ENCODE measurements at regions not wholly inside any gene's neighbourhood (a gene's known extent, or its start where the extent isn't known, plus 50 kb on each side); places are given as distances from the start of the nearest gene placed in this dataset.
"Not testable (repeated sequence)": the region's sequence is repeated elsewhere in the genome, so short reads cannot be mapped to it uniquely, and the experiment has no call there.

DNA sequence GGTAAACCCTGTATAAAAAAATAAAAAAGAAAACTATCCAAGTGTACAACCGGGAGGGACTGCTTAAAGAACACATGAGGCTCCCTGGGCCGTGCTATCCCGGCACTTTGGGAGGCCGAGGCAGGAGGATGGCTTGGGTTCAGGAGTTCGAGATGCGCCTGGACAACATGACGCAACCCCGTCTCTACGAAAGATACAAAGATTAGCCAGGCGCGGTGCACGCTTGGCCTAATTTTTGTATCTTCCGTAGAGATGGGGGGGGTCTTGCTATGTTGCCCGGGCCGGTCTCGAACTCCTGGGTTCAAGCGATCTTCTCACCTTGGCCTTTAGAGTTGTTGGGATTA, 101.7 kb upstream of the VKORC1L1 start:
- H3K9me2 ChIP-seq (ENCODE audit: insufficient read depth); H3K9me3 ChIP-seq (ENCODE audit: insufficient read depth, low read depth); H3K4me1 ChIP-seq (replicated peaks; ENCODE audit: insufficient read depth); H3F3A ChIP-seq (ENCODE audit: insufficient read depth, low read depth); H3K27me3 ChIP-seq (ENCODE audit: insufficient read depth, low read depth); intact Hi-C loops (cut with micrococcal nuclease; ENCODE audit: unreplicated experiment); H3K36me3 ChIP-seq (ENCODE audit: low read depth); H4K20me1 ChIP-seq (ENCODE audit: insufficient read depth); DNase-seq; CTCF ChIA-PET: not testable (repeated sequence)
- H3K4me2 ChIP-seq, result peak overlapping the region; percentile 76
- peak overlapping the region; percentile 68 for H3K27ac ChIP-seq
- H3K4me3 ChIP-seq, result peak overlapping the region; percentile 58
- BruUV-seq (replicated peaks), result TSS peak; percentile 95
- H3K79me2 ChIP-seq (ENCODE audit: low read depth), result peaks cover 11% of the 10 kb centered on the region; the same call in 1 of the 2 replicates
- H2AFZ ChIP-seq, result peak overlapping the region; percentile 74
- POLR2A ChIA-PET (ENCODE audit: unreplicated experiment), result interaction anchor here (0.6 kb wide), 1 partner anchor 21 kb away, joined by 3 read pairs; no protein-coding TSS in a partner anchor

DNA sequence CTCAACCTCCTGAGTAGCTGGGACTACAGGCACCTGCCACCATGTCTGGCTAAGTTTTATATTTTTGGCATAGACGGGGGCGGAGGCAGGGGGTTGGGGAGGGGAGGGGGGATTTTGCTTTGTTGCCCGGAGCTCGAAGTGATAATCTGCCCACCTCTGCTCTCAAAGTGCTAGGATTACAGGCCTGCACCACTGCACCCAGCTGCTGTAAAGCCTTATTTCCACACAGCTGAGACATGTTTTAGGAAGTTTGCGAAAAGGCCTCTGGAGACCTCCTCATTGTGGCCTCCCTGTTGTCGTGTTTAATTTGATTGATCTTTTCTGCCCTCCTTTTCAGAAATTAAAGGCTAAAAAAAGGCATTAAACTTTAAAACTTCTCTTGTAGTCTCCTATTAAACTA, 96.2 kb upstream of the VKORC1L1 start:
- DNase-seq; H3K36me3 ChIP-seq (ENCODE audit: low read depth); H3K4me1 ChIP-seq (replicated peaks; ENCODE audit: insufficient read depth); H3K9me2 ChIP-seq (ENCODE audit: insufficient read depth); intact Hi-C loops (cut with micrococcal nuclease; ENCODE audit: unreplicated experiment); H3K79me2 ChIP-seq (ENCODE audit: low read depth); H3F3A ChIP-seq (ENCODE audit: insufficient read depth, low read depth); POLR2A ChIA-PET (ENCODE audit: unreplicated experiment); H3K27me3 ChIP-seq (ENCODE audit: insufficient read depth, low read depth); CTCF ChIA-PET; H3K9me3 ChIP-seq (ENCODE audit: insufficient read depth, low read depth); H3K4me2 ChIP-seq; H3K4me3 ChIP-seq; H4K20me1 ChIP-seq (ENCODE audit: insufficient read depth); H2AFZ ChIP-seq; BruUV-seq (replicated peaks); H3K27ac ChIP-seq: not testable (repeated sequence)

DNA sequence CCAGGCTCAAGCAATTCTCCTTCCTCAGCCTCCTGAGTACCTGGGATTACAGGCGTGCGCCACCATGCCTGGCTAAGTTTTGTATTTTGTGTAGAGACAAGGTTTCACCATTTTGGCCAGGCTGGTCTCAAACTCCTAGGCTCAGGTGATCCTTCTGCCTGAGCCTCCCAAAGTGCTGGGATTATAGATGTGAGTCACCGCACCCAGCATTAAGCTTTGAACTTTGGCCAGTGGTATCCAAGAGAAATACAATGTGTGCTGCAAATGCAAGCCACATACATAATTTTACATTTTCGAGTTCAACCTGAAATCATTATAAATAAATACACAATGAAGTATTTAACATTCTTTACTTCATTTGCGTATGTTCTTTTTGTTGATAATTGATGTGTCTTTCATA, 82.9 kb upstream of the VKORC1L1 start:
- H4K20me1 ChIP-seq (ENCODE audit: insufficient read depth); H3K4me3 ChIP-seq; H3K27ac ChIP-seq; H3K27me3 ChIP-seq (ENCODE audit: insufficient read depth, low read depth); CTCF ChIA-PET; H3K4me1 ChIP-seq (replicated peaks; ENCODE audit: insufficient read depth); H3K79me2 ChIP-seq (ENCODE audit: low read depth); DNase-seq; H3K9me2 ChIP-seq (ENCODE audit: insufficient read depth); H3K9me3 ChIP-seq (ENCODE audit: insufficient read depth, low read depth); intact Hi-C loops (cut with micrococcal nuclease; ENCODE audit: unreplicated experiment); POLR2A ChIA-PET (ENCODE audit: unreplicated experiment); H3F3A ChIP-seq (ENCODE audit: insufficient read depth, low read depth); H3K36me3 ChIP-seq (ENCODE audit: low read depth); H2AFZ ChIP-seq; H3K4me2 ChIP-seq; BruUV-seq (replicated peaks): not testable (repeated sequence)

DNA sequence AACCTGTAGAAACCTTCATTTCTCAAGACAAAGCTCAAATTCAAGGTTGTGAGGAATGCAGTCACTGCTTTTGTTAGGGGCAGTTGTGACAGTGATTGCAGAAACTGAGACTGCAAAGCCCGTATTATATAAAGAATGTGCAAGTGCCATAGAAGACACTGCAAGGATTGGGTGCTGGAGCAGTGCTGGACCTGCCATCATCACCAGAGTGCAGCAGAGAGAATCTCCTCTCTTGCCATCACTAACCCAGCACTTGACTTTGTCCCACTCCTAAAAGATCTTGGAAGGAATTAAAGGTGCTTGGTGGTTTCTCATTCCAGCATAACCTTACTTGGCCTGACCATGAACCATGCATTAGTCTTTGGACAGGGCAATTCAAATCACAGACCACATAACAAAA, 81.1 kb upstream of the VKORC1L1 start:
- BruUV-seq (replicated peaks); H2AFZ ChIP-seq; CTCF ChIA-PET; intact Hi-C loops (cut with micrococcal nuclease; ENCODE audit: unreplicated experiment); H3K4me2 ChIP-seq; H3F3A ChIP-seq (ENCODE audit: insufficient read depth, low read depth); H3K36me3 ChIP-seq (ENCODE audit: low read depth); H3K9me3 ChIP-seq (ENCODE audit: insufficient read depth, low read depth); DNase-seq; H3K4me1 ChIP-seq (replicated peaks; ENCODE audit: insufficient read depth); H3K79me2 ChIP-seq (ENCODE audit: low read depth); POLR2A ChIA-PET (ENCODE audit: unreplicated experiment); H4K20me1 ChIP-seq (ENCODE audit: insufficient read depth); H3K4me3 ChIP-seq; H3K27ac ChIP-seq; H3K27me3 ChIP-seq (ENCODE audit: insufficient read depth, low read depth); H3K9me2 ChIP-seq (ENCODE audit: insufficient read depth): not testable (repeated sequence)

DNA sequence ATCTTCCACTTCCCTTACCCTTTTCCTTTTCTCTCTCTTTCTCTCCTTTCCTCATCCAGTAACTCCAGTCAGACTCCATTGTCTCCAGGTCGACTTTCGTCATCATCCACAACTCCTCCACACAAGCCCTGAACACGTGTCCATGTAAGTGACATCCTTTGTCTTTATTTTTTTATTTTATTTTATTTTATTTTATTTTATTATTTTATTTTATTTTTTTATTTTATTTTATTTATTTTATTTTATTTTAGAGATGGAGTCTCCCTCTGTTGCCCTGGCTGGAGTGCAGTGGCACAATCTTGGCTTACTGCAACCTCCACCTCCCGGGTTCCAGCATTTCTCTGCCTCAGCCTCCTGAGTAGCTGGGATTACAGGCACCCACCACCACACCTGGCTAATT, 80.1 kb upstream of the VKORC1L1 start:
- H4K20me1 ChIP-seq (ENCODE audit: insufficient read depth); H3K36me3 ChIP-seq (ENCODE audit: low read depth); H3K79me2 ChIP-seq (ENCODE audit: low read depth); BruUV-seq (replicated peaks); H3K9me2 ChIP-seq (ENCODE audit: insufficient read depth); intact Hi-C loops (cut with micrococcal nuclease; ENCODE audit: unreplicated experiment); H3K4me1 ChIP-seq (replicated peaks; ENCODE audit: insufficient read depth); H2AFZ ChIP-seq; DNase-seq; H3K27ac ChIP-seq; H3K9me3 ChIP-seq (ENCODE audit: insufficient read depth, low read depth); H3K4me3 ChIP-seq; H3K4me2 ChIP-seq; POLR2A ChIA-PET (ENCODE audit: unreplicated experiment); H3K27me3 ChIP-seq (ENCODE audit: insufficient read depth, low read depth); H3F3A ChIP-seq (ENCODE audit: insufficient read depth, low read depth); CTCF ChIA-PET: not testable (repeated sequence)

DNA sequence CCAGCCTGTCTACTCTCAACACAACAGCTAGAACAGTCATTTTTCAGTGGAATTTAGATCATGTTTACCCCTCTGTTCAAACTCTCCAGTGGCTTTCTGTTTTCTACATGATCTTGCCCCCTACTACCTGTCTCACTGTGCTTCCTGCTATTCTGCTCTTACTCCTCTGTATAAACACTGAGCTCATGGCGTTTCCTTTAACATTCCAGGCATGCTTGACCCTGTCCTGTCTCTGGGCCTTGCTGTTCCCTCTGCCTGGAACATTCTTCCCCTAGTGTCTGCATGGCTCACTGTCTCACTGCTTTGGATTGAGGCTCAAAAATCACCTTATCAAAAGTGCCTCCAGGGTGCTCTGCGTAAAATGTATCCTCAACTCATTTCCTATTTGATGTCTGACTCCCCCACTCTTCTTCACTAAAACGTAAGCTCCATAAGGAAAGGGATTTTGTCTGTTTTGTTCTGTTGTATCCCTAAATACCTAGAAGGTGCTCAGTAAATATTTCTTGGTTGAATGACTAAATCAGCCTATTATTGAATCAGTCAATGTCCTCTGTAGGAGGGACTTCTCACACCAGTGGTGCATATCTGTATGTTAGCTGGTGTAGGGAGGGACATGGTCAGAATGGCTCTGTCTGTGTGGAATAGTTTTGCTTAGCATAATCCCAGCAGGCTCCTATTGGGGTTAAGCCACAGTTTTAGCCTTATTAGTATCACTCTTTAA, 78.0 kb upstream of the VKORC1L1 start:
- H3K36me3 ChIP-seq (ENCODE audit: low read depth); intact Hi-C loops (cut with micrococcal nuclease; ENCODE audit: unreplicated experiment); POLR2A ChIA-PET (ENCODE audit: unreplicated experiment); H2AFZ ChIP-seq; H3K4me3 ChIP-seq; H3K79me2 ChIP-seq (ENCODE audit: low read depth); H3K9me2 ChIP-seq (ENCODE audit: insufficient read depth); H3K4me1 ChIP-seq (replicated peaks; ENCODE audit: insufficient read depth); H3K27ac ChIP-seq; H3K4me2 ChIP-seq; H4K20me1 ChIP-seq (ENCODE audit: insufficient read depth); H3K9me3 ChIP-seq (ENCODE audit: insufficient read depth, low read depth); BruUV-seq (replicated peaks); H3K27me3 ChIP-seq (ENCODE audit: insufficient read depth, low read depth); CTCF ChIA-PET; H3F3A ChIP-seq (ENCODE audit: insufficient read depth, low read depth): not testable (repeated sequence)
- DNase-seq, result peak in 1 of 2 experiments; percentile 2

DNA sequence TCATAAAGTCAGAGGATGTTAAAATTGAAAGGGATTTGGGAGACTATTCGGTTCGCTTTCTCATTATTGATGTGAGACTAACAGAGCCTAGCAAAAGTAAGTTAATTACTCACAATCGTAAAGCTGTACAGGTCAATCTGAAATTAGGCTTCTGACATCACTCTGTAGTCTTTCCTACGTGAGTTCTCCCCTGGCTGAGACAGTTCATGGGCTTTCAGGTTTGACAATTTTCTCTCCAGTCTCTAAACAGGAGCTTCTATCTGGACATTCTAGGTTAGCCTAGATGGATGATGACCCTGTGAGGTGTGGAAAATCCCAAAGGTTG, 77.5 kb upstream of the VKORC1L1 start:
- H3K79me2 ChIP-seq (ENCODE audit: low read depth); H4K20me1 ChIP-seq (ENCODE audit: insufficient read depth); H3K27ac ChIP-seq; DNase-seq; H3K36me3 ChIP-seq (ENCODE audit: low read depth); H3K4me1 ChIP-seq (replicated peaks; ENCODE audit: insufficient read depth); BruUV-seq (replicated peaks); POLR2A ChIA-PET (ENCODE audit: unreplicated experiment); CTCF ChIA-PET; H2AFZ ChIP-seq; H3K4me2 ChIP-seq; H3K4me3 ChIP-seq; intact Hi-C loops (cut with micrococcal nuclease; ENCODE audit: unreplicated experiment); H3K27me3 ChIP-seq (ENCODE audit: insufficient read depth, low read depth); H3K9me3 ChIP-seq (ENCODE audit: insufficient read depth, low read depth); H3K9me2 ChIP-seq (ENCODE audit: insufficient read depth); H3F3A ChIP-seq (ENCODE audit: insufficient read depth, low read depth): not testable (repeated sequence)

Measured in PC-9 (cell line).